H1 (cell line): ENCODE measurements at regions not wholly inside any gene's neighbourhood (a gene's known extent, or its start where the extent isn't known, plus 50 kb on each side); places are given as distances from the start of the nearest gene placed in this dataset.
"Not testable (repeated sequence)": the region's sequence is repeated elsewhere in the genome, so short reads cannot be mapped to it uniquely, and the experiment has no call there.

Experiments used
- CTCF ChIA-PET: fragments of 300-600 bp; sonication (Branson Sonifier 250); formaldehyde crosslinking; loops from one replicate; lab custom pipeline; 2021; ENCODE audit not compliant: partially characterized antibody; lab: Charles Lee
- POLR2A ChIA-PET: fragments of 300-600 bp; sonication (Branson Sonifier 250); formaldehyde crosslinking; loops from one replicate; lab custom pipeline; 2021; ENCODE audit warnings: inconsistent platforms; ENCODE audit not compliant: partially characterized antibody; lab: Charles Lee
- DNase-seq, 2 experiments: peaks; one replicate each; pipeline versions ENCODE4 v3.0.0 to v3.0.0-alpha.2; 2010 to 2022; ENCODE audit warnings: low spot score in 2 of 2, low read depth in 1 of 2, mixed read lengths in 1 of 2
- FAIRE-seq: peaks from 2 replicates; lab custom pipeline; 2011; peaks lifted over from hg19 to GRCh38; lab: Jason Lieb, UNC
- H2AFZ ChIP-seq: 2 replicates; pipeline ENCODE4 v1.8.1; 2012; ENCODE audit warnings: low read length, inconsistent platforms
- H2AK5ac ChIP-seq: 2 replicates; pipeline ENCODE4 v1.6.1; 2013; ENCODE audit warnings: low read depth, low read length
- H2BK120ac ChIP-seq: replicated peaks from 2 replicates; pipeline ENCODE3; 2013; ENCODE audit warnings: low read depth, low read length, inconsistent platforms
- H2BK12ac ChIP-seq: 2 replicates; pipeline ENCODE4 v1.6.1; 2013; ENCODE audit warnings: low read depth, low read length
- H2BK15ac ChIP-seq: 2 replicates; pipeline ENCODE4 v1.6.1; 2013; ENCODE audit warnings: low read length
- H2BK20ac ChIP-seq: 2 replicates; pipeline ENCODE4 v1.6.1; 2013; ENCODE audit warnings: low read length
- H2BK5ac ChIP-seq: 2 replicates; pipeline ENCODE4 v1.6.1; 2013; ENCODE audit warnings: low read depth, low read length
- H3K14ac ChIP-seq: 2 replicates; pipeline ENCODE4 v1.6.1; 2013; ENCODE audit warnings: inconsistent platforms; ENCODE audit not compliant: insufficient read length
- H3K18ac ChIP-seq: 2 replicates; pipeline ENCODE4 v1.6.1; 2013; ENCODE audit warnings: low read length; ENCODE audit errors: extremely low read depth
- H3K23ac ChIP-seq: 2 replicates; pipeline ENCODE4 v1.6.1; 2013; ENCODE audit warnings: inconsistent platforms; ENCODE audit not compliant: insufficient read length
- H3K23me2 ChIP-seq: 2 replicates; pipeline ENCODE4 v1.6.1; 2013; ENCODE audit warnings: low read depth, low read length
- H3K27ac ChIP-seq: 2 replicates; pipeline ENCODE4 v1.6.1; 2011; ENCODE audit warnings: low read depth, low read length, inconsistent platforms
- H3K27me3 ChIP-seq, 4 experiments: replicated peaks in 1 of 4; 1 replicate in 1 of 4; 2 replicates in 3 of 4; pipeline versions ENCODE4 v1.6.1 to v1.8.1; 2011 to 2013; ENCODE audit warnings: low read length in 3 of 4, mild to moderate bottlenecking in 3 of 4, inconsistent platforms in 2 of 4, mixed read lengths in 2 of 4, moderate library complexity in 1 of 4; ENCODE audit not compliant: control insufficient read depth in 3 of 4, insufficient read depth in 3 of 4; ENCODE audit errors: extremely low read depth in 1 of 4
- H3K36me3 ChIP-seq, 4 experiments: 2 replicates each; pipeline versions ENCODE4 v1.6.1 to v1.8.1; 2011 to 2013; ENCODE audit warnings: mild to moderate bottlenecking in 4 of 4, low read length in 3 of 4, moderate library complexity in 2 of 4, control low read depth in 1 of 4, inconsistent platforms in 1 of 4; ENCODE audit not compliant: insufficient read depth in 4 of 4, control insufficient read depth in 2 of 4
- H3K4ac ChIP-seq: replicated peaks from 2 replicates; pipeline ENCODE3; 2013; ENCODE audit warnings: low read length, low read depth, mixed read lengths, inconsistent platforms; ENCODE audit not compliant: insufficient read length
- H3K4me1 ChIP-seq, 4 experiments: replicated peaks in 1 of 4; 1 replicate in 1 of 4; 2 replicates in 3 of 4; pipeline versions ENCODE4 v1.6.1 to v1.8.1; 2011 to 2013; ENCODE audit warnings: low read length in 3 of 4, inconsistent platforms in 2 of 4, mixed read lengths in 1 of 4; ENCODE audit not compliant: insufficient read depth in 4 of 4, control insufficient read depth in 3 of 4
- H3K4me2 ChIP-seq, 2 experiments: 2 replicates each; pipeline versions ENCODE4 v1.6.1 to v1.8.1; 2011 to 2013; ENCODE audit warnings: low read depth in 2 of 2, low read length in 2 of 2, control low read depth in 1 of 2, inconsistent platforms in 1 of 2, mild to moderate bottlenecking in 1 of 2; ENCODE audit not compliant: insufficient read depth in 1 of 2
- H3K4me3 ChIP-seq, 4 experiments: fragments of 200-600, 300-600 bp in 1 of 4; sonication (generic), shearing (Covaris generic), sonication (Bioruptor Twin) in 1 of 4; 2 replicates each; pipeline versions ENCODE4 v1.5.1 to v1.8.1; 2011 to 2016; ENCODE audit warnings: low read length in 4 of 4, low read depth in 3 of 4, control low read depth in 2 of 4, inconsistent platforms in 2 of 4, mild to moderate bottlenecking in 2 of 4, mixed read lengths in 1 of 4, moderate library complexity in 1 of 4; ENCODE audit not compliant: insufficient read depth in 2 of 4; ENCODE audit errors: extremely low read depth in 1 of 4
- H3K56ac ChIP-seq: replicated peaks from 2 replicates; pipeline ENCODE3; 2013; ENCODE audit warnings: low read depth, mild to moderate bottlenecking, mixed read lengths, low read length, inconsistent platforms; ENCODE audit not compliant: insufficient read length
- H3K79me1 ChIP-seq: 2 replicates; pipeline ENCODE4 v1.6.1; 2013; ENCODE audit warnings: low read depth, low read length, control low read depth
- H3K79me2 ChIP-seq, 2 experiments: 2 replicates each; pipeline versions ENCODE4 v1.6.1 to v1.8.1; 2012 to 2013; ENCODE audit warnings: low read length in 2 of 2, mild to moderate bottlenecking in 2 of 2, inconsistent platforms in 1 of 2; ENCODE audit not compliant: insufficient read depth in 2 of 2, control insufficient read depth in 1 of 2
- H3K9ac ChIP-seq, 4 experiments: replicated peaks in 1 of 4; 1 replicate in 1 of 4; 2 replicates in 3 of 4; pipeline versions ENCODE4 v1.6.1 to v1.8.1; 2011 to 2013; ENCODE audit warnings: low read depth in 3 of 4, low read length in 3 of 4, control low read depth in 2 of 4, mild to moderate bottlenecking in 2 of 4, moderate library complexity in 2 of 4, inconsistent platforms in 1 of 4; ENCODE audit errors: extremely low read depth in 1 of 4
- H3K9me3 ChIP-seq, 2 experiments: 2 replicates each; pipeline versions ENCODE4 v1.6.1 to v1.8.1; 2012 to 2013; ENCODE audit warnings: mild to moderate bottlenecking in 2 of 2, moderate library complexity in 2 of 2, control low read depth in 1 of 2, inconsistent platforms in 1 of 2, low read depth in 1 of 2, low read length in 1 of 2, mixed read lengths in 1 of 2; ENCODE audit not compliant: insufficient read depth in 2 of 2
- H4K20me1 ChIP-seq, 2 experiments: replicated peaks in 1 of 2; 2 replicates each; pipeline versions ENCODE3 to v1.8.1; 2011 to 2013; ENCODE audit warnings: inconsistent platforms in 2 of 2, low read length in 2 of 2, mild to moderate bottlenecking in 1 of 2; ENCODE audit not compliant: insufficient read depth in 2 of 2, control insufficient read depth in 1 of 2
- H4K5ac ChIP-seq: 2 replicates; pipeline ENCODE4 v1.6.1; 2013; ENCODE audit warnings: low read length, low read depth, mixed read lengths, inconsistent platforms; ENCODE audit not compliant: insufficient read length
- H4K8ac ChIP-seq: 2 replicates; pipeline ENCODE4 v1.8.0; 2013; ENCODE audit warnings: mild to moderate bottlenecking, moderate library complexity, low read length, inconsistent platforms; ENCODE audit not compliant: insufficient read depth; ENCODE audit errors: extremely low read depth
- H4K91ac ChIP-seq: replicated peaks from 2 replicates; pipeline ENCODE3; 2013; ENCODE audit warnings: low read length, mixed read lengths, inconsistent platforms; ENCODE audit not compliant: insufficient read length
- WGBS, 2 experiments: shearing (Covaris generic) in 1 of 2; methylation state at CpG; one replicate each; pipeline versions ENCODE4 v1.1.6 to v1.1.7; 2013 to 2015; ENCODE audit warnings: low lambda C conversion rate in 2 of 2, mixed read lengths in 2 of 2, inconsistent platforms in 1 of 2, low coverage in 1 of 2, missing lambda C conversion rate in 1 of 2; ENCODE audit not compliant: insufficient replicate concordance in 2 of 2, insufficient coverage in 1 of 2, insufficient read length in 1 of 2; ENCODE audit errors: extremely low coverage in 1 of 2, missing lambda C conversion rate in 1 of 2; 5-methylcytosine and 5-hydroxymethylcytosine counted together

DNA sequence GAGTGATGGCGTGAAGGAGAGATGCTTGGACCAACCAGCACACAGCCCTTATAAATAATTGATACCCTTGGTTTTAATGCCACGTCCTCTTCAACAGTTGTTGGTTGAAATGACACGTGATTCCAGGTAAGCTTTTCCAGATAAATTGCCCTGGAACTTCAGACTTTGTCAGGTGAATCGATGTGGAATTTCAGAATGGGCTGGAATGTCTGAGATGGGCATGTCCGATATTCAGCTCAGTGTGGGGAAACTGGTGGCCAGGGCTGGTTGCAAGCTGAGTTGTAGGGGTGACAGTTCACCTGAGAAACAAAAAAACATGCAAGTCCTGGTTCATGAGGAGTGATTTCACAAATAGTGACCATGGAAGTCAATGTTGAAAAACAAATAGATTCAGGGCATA is 104.0 kb upstream of the PRKX start:
- CTCF ChIA-PET = not testable (repeated sequence)

More for the DNA sequence above, 104.0 kb upstream of the PRKX start:
- H2BK120ac ChIP-seq, H3K56ac ChIP-seq, H4K20me1 ChIP-seq, H3K4me1 ChIP-seq, H4K8ac ChIP-seq, H2BK20ac ChIP-seq, DNase-seq, H4K5ac ChIP-seq, H3K79me1 ChIP-seq, H4K91ac ChIP-seq, H2BK5ac ChIP-seq, H3K27me3 ChIP-seq, H3K4ac ChIP-seq, H3K14ac ChIP-seq, H2BK15ac ChIP-seq, H3K9ac ChIP-seq, H3K79me2 ChIP-seq, POLR2A ChIA-PET, H3K23ac ChIP-seq, FAIRE-seq, H3K18ac ChIP-seq, H2AFZ ChIP-seq, H2AK5ac ChIP-seq, H3K23me2 ChIP-seq, H2BK12ac ChIP-seq, H3K4me3 ChIP-seq, H3K27ac ChIP-seq, H3K9me3 ChIP-seq, H3K4me2 ChIP-seq: not testable (repeated sequence)
- peaks cover 0 to 25% (median 2%) of the 10 kb centered on the region in 4 experiments; a peak in 3 of 8 replicates for H3K36me3 ChIP-seq
- WGBS, 2 experiments = 98% methylated on average over 5 of the region's 5 CpGs; no CpG with 5 or more reads in 1 of the 2 experiments
